ENCODE measurements at regions not wholly inside any gene's neighbourhood (a gene's known extent, or its start where the extent isn't known, plus 50 kb on each side); places are given as distances from the start of the nearest gene placed in this dataset.

- TF ChIP-seq JUN (IDR thresholded peaks at IDR 0.05; ENCODE audit: low read depth, low read length) (no peak), TEAD4 (IDR thresholded peaks at IDR 0.05; ENCODE audit: low read depth, low read length) (no peak), BCL11A (IDR thresholded peaks at IDR 0.05; ENCODE audit: low read depth in 2 of 2, low read length in 2 of 2) (no peak), CEBPB (IDR thresholded peaks at IDR 0.05; ENCODE audit: low read depth, low read length) (no peak), CTBP2 (IDR thresholded peaks at IDR 0.05; ENCODE audit: borderline replicate concordance, insufficient read depth, insufficient read length, low read length) (no peak)
- TF ChIP-seq, protein P1, sequence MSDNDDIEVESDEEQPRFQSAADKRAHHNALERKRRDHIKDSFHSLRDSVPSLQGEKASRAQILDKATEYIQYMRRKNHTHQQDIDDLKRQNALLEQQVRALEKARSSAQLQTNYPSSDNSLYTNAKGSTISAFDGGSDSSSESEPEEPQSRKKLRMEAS (IDR thresholded peaks at IDR 0.05) = no peak
These were observed 358.9 kb upstream of the ID4 start (continued) for GRCh38 chr6:19478273-19478672.

Measured in H1 (cell line).